DOHH2 (cell line): ENCODE measurements at regions not wholly inside any gene's neighbourhood (a gene's known extent, or its start where the extent isn't known, plus 50 kb on each side); places are given as distances from the start of the nearest gene placed in this dataset.

Experiments
- H3F3A ChIP-seq: fragments of 200-600 bp; sonication (generic), shearing (Covaris generic); 2 replicates; pipeline ENCODE4 v1.6.0; 2016; ENCODE audit warnings: antibody characterized with exemption, mild to moderate bottlenecking; ENCODE audit not compliant: control insufficient read depth, insufficient read depth
- H3K27ac ChIP-seq: fragments of 200-600 bp; sonication (generic); 2 replicates; pipeline ENCODE4 v1.5.1; 2014; ENCODE audit warnings: low read depth, mild to moderate bottlenecking, low read length, moderate library complexity
- H3K27me3 ChIP-seq: fragments of 200-600 bp; sonication (generic); 2 replicates; pipeline ENCODE4 v1.6.1; 2014; ENCODE audit warnings: mild to moderate bottlenecking, low read length, mixed read lengths; ENCODE audit not compliant: control insufficient read depth
- H3K36me3 ChIP-seq: fragments of 200-600 bp; sonication (generic); 2 replicates; pipeline ENCODE4 v1.6.1; 2014; ENCODE audit warnings: mild to moderate bottlenecking, low read length, moderate library complexity, mixed read lengths; ENCODE audit not compliant: control insufficient read depth
- H3K4me1 ChIP-seq: fragments of 200-600 bp; sonication (generic); 2 replicates; pipeline ENCODE4 v1.6.1; 2014; ENCODE audit warnings: mild to moderate bottlenecking, low read length, mixed read lengths; ENCODE audit not compliant: control insufficient read depth
- H3K4me2 ChIP-seq: fragments of 200-600 bp; sonication (generic); 2 replicates; pipeline ENCODE4 v1.6.0; 2014; ENCODE audit warnings: mild to moderate bottlenecking, low read length, moderate library complexity
- H3K4me3 ChIP-seq: fragments of 200-600 bp; sonication (generic); 2 replicates; pipeline ENCODE4 v1.5.1; 2014; ENCODE audit warnings: mild to moderate bottlenecking, low read length, mixed read lengths
- H3K79me2 ChIP-seq: fragments of 200-600 bp; sonication (generic); 2 replicates; pipeline ENCODE4 v1.6.1; 2014; ENCODE audit warnings: mild to moderate bottlenecking, low read length, mixed read lengths; ENCODE audit not compliant: control insufficient read depth
- H3K9me2 ChIP-seq: fragments of 200-600 bp; sonication (generic); replicated peaks from 2 replicates; pipeline ENCODE4 v1.6.1; 2014; ENCODE audit warnings: mild to moderate bottlenecking, low read length, mixed read lengths; ENCODE audit not compliant: control insufficient read depth
- H3K9me3 ChIP-seq: fragments of 200-600 bp; sonication (generic); 2 replicates; pipeline ENCODE4 v1.6.1; 2014; ENCODE audit warnings: antibody characterized with exemption, low read length, mixed read lengths; ENCODE audit not compliant: control insufficient read depth, insufficient read depth
- H4K20me1 ChIP-seq: fragments of 200-600 bp; sonication (generic); 2 replicates; pipeline ENCODE4 v1.6.0; 2014; ENCODE audit warnings: low read depth, mild to moderate bottlenecking, antibody characterized with exemption, low read length, moderate library complexity; ENCODE audit not compliant: control insufficient read depth, insufficient read depth
- EZH2phosphoT487 ChIP-seq: fragments of 200-600 bp; sonication (generic); IDR thresholded peaks from 2 replicates; pipeline ENCODE4 v1.6.1; 2017; ENCODE audit warnings: borderline replicate concordance, mild to moderate bottlenecking, antibody characterized with exemption, low read length, moderate library complexity, mixed read lengths
- TF ChIP-seq, protein P1 (sequence below): fragments of 200-600 bp; sonication (generic); IDR thresholded peaks from one replicate; pipeline ENCODE4 v1.5.1; 2014; ENCODE audit warnings: antibody characterized with exemption, mild to moderate bottlenecking, low read depth, low read length; ENCODE audit not compliant: poor library complexity, severe bottlenecking

DNA sequence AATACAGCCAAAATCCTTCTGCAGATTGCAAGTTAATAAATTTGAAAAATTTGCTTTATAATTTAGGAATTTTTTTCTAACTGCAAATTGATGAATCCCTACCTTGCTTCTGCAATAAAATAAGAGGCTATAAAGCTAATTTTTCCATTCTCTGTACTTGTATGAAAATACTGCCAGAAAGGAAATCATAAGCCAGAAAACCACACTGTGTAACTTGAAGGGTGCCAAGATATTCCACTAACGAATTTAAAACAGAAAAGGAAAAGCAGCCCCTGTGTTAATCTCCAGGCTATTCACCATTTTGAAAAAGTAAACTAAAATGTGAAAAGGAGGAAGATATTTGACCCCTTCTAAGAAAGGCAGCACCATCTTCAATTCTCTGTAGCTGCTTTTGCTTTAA is 557.9 kb upstream of the ZNF385D start:
- TF ChIP-seq, protein P1, sequence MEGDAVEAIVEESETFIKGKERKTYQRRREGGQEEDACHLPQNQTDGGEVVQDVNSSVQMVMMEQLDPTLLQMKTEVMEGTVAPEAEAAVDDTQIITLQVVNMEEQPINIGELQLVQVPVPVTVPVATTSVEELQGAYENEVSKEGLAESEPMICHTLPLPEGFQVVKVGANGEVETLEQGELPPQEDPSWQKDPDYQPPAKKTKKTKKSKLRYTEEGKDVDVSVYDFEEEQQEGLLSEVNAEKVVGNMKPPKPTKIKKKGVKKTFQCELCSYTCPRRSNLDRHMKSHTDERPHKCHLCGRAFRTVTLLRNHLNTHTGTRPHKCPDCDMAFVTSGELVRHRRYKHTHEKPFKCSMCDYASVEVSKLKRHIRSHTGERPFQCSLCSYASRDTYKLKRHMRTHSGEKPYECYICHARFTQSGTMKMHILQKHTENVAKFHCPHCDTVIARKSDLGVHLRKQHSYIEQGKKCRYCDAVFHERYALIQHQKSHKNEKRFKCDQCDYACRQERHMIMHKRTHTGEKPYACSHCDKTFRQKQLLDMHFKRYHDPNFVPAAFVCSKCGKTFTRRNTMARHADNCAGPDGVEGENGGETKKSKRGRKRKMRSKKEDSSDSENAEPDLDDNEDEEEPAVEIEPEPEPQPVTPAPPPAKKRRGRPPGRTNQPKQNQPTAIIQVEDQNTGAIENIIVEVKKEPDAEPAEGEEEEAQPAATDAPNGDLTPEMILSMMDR: no peak
- no peak for TF ChIP-seq EZH2phosphoT487
- Histone ChIP-seq H3K4me2 (no peak overlapping the region), H4K20me1 (no peaks in the 10 kb centered on the region), H3K36me3 (no peaks in the 10 kb centered on the region), H3F3A (no peaks in the 10 kb centered on the region), H3K9me3 (no peaks in the 10 kb centered on the region), H3K27me3 (no peaks in the 10 kb centered on the region), H3K9me2 (no peaks in the 10 kb centered on the region), H3K4me3 (no peak overlapping the region), H3K4me1 (no peaks in the 10 kb centered on the region), H3K79me2 (no peaks in the 10 kb centered on the region), H3K27ac (no peak overlapping the region)

DNA sequence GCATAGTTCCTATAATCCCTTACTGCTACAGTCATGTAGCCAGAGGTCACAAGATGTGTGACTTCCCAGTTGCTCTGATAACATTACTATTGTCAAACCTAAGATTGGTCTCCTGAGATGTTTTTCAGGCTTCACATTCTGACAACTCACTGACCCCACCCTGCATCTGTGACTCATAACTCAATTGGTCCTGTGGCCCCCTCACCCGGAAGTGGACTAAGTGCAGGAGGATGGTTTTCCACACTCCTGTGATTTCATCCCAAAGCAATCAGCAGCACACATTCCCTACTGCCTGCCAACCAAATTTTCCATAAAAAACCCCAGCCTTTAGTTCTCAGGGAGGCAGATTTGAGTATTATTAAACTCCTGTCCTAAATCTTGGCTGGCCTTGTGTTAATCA is 564.9 kb upstream of the ZNF385D start:
- H3K9me3 ChIP-seq: no peaks in the 10 kb centered on the region
- H3K4me1 ChIP-seq: no peaks in the 10 kb centered on the region
- H3K79me2 ChIP-seq: no peaks in the 10 kb centered on the region
- TF ChIP-seq EZH2phosphoT487: no peak
- TF ChIP-seq, protein P1: no peak
- H4K20me1 ChIP-seq: no peaks in the 10 kb centered on the region
- H3K36me3 ChIP-seq: no peaks in the 10 kb centered on the region
- H3F3A ChIP-seq: no peaks in the 10 kb centered on the region
- no peaks in the 10 kb centered on the region for H3K27me3 ChIP-seq
- no peak overlapping the region for H3K27ac ChIP-seq
- no peak overlapping the region for H3K4me3 ChIP-seq
- H3K4me2 ChIP-seq: no peak overlapping the region
- H3K9me2 ChIP-seq: no peaks in the 10 kb centered on the region

DNA sequence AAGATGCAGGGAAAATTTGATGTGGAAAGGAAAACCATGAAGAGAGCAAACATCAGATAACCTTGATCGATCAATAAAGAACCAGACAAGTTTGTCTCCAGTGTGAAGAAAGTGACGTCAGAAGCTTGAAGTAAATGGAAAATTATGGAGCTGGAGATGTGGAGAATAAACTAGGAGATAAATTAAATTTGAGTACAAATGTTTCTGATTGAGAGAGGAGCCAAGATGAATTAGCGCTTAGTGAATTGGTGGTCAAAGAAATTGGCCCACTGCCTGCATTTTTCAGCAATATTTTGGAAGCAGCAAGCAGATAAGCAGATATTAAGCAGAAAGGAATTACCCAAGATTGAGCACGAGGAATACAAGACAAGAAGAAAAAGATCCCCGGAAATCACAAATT is 567.3 kb upstream of the ZNF385D start:
- H3K27ac ChIP-seq: no peak overlapping the region
- no peaks in the 10 kb centered on the region for H4K20me1 ChIP-seq
- TF ChIP-seq, protein P1: no peak
- TF ChIP-seq EZH2phosphoT487: no peak
- no peaks in the 10 kb centered on the region for H3K79me2 ChIP-seq
- H3K9me2 ChIP-seq: no peaks in the 10 kb centered on the region
- no peak overlapping the region for H3K4me2 ChIP-seq
- H3K4me3 ChIP-seq: no peak overlapping the region
- no peaks in the 10 kb centered on the region for H3K4me1 ChIP-seq
- no peaks in the 10 kb centered on the region for H3K9me3 ChIP-seq
- H3F3A ChIP-seq: no peaks in the 10 kb centered on the region
- no peaks in the 10 kb centered on the region for H3K27me3 ChIP-seq
- no peaks in the 10 kb centered on the region for H3K36me3 ChIP-seq

DNA sequence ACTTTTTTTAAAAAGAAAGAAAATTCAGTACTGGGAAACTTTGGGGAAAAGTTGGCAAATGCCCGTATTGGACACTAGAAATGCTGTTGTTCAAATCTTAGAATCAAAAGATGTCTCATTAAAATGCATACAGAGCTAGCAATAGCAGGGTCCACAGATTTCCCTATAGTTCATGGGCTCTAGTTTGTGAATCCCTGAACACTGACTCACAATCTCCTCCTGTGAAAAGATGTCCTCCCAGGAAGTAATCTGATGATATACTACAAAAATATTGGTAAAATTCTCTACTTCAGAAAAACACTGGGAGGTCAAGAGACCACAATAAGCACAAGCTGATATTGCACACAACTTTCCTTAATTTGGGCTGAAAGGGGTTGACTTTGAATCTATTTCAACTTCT is 568.4 kb upstream of the ZNF385D start:
- H3K27ac ChIP-seq: no peak overlapping the region
- no peaks in the 10 kb centered on the region for H3K36me3 ChIP-seq
- no peaks in the 10 kb centered on the region for H3K4me1 ChIP-seq
- H3K9me2 ChIP-seq: no peaks in the 10 kb centered on the region
- no peaks in the 10 kb centered on the region for H3F3A ChIP-seq
- H3K4me2 ChIP-seq: no peak overlapping the region
- no peaks in the 10 kb centered on the region for H3K27me3 ChIP-seq
- H3K4me3 ChIP-seq: no peak overlapping the region
- no peaks in the 10 kb centered on the region for H3K9me3 ChIP-seq
- TF ChIP-seq, protein P1: no peak
- TF ChIP-seq EZH2phosphoT487: no peak
- no peaks in the 10 kb centered on the region for H4K20me1 ChIP-seq
- H3K79me2 ChIP-seq: no peaks in the 10 kb centered on the region
